OCI-LY7 (cell line): ENCODE measurements at regions not wholly inside any gene's neighbourhood (a gene's known extent, or its start where the extent isn't known, plus 50 kb on each side); places are given as distances from the start of the nearest gene placed in this dataset.

ENCODE experiments used
- BruUV-seq: library from RNA; stranded (reverse); fragments of 400-500 nt; replicated peaks from 2 replicates; lab custom pipeline; 2021; lab: Mats Ljungman, UMichigan
- CTCF ChIA-PET: fragments of 300-600 bp; sonication (Branson Sonifier 250); formaldehyde crosslinking; loops from one replicate; lab custom pipeline; 2022; ENCODE audit warnings: antibody characterized with exemption; ENCODE audit not compliant: unreplicated experiment; lab: Charles Lee
- POLR2A ChIA-PET: fragments of 300-600 bp; sonication (Branson Sonifier 250); formaldehyde crosslinking; loops from one replicate; lab custom pipeline; 2022; ENCODE audit warnings: antibody characterized with exemption; lab: Charles Lee
- DNase-seq: peaks from one replicate; pipeline ENCODE4 v3.0.0-alpha.2; 2015; ENCODE audit warnings: low spot score
- H2AFZ ChIP-seq: fragments of 200-600 bp; sonication (generic), shearing (Covaris generic); 2 replicates; pipeline ENCODE4 v1.6.1; 2014; ENCODE audit warnings: mild to moderate bottlenecking, antibody characterized with exemption, low read length, moderate library complexity
- H3K27ac ChIP-seq: fragments of 200-600 bp; sonication (generic); 2 replicates; pipeline ENCODE4 v1.5.1; 2014; ENCODE audit warnings: mixed run types, low read depth, mild to moderate bottlenecking, moderate library complexity, low read length, inconsistent platforms; ENCODE audit not compliant: poor library complexity, severe bottlenecking
- H3K36me3 ChIP-seq: fragments of 200-600 bp; sonication (generic); 2 replicates; pipeline ENCODE4 v1.6.1; 2014; ENCODE audit warnings: mild to moderate bottlenecking, antibody characterized with exemption, low read length, moderate library complexity, mixed read lengths; ENCODE audit not compliant: insufficient read depth
- H3K4me1 ChIP-seq: fragments of 200-600 bp; sonication (generic); 2 replicates; pipeline ENCODE4 v1.5.1; 2014; ENCODE audit warnings: mild to moderate bottlenecking, low read length; ENCODE audit not compliant: insufficient read depth, poor library complexity, severe bottlenecking
- H3K4me2 ChIP-seq: fragments of 200-600 bp; sonication (generic); 2 replicates; pipeline ENCODE4 v1.6.1; 2014; ENCODE audit warnings: mild to moderate bottlenecking, low read length
- H3K4me3 ChIP-seq: fragments of 200-600 bp; sonication (generic); 2 replicates; pipeline ENCODE4 v1.5.1; 2014; ENCODE audit warnings: mild to moderate bottlenecking, low read depth, low read length; ENCODE audit not compliant: poor library complexity, severe bottlenecking
- H3K79me2 ChIP-seq: fragments of 200-600 bp; sonication (generic); 2 replicates; pipeline ENCODE4 v1.6.1; 2016; ENCODE audit warnings: low read depth, mild to moderate bottlenecking, low read length, moderate library complexity, mixed read lengths; ENCODE audit not compliant: insufficient read depth
- H3K9me2 ChIP-seq: fragments of 200-600 bp; sonication (generic); 2 replicates; pipeline ENCODE4 v1.6.1; 2016; ENCODE audit warnings: mild to moderate bottlenecking, low read length, mixed read lengths; ENCODE audit not compliant: insufficient read depth
- H3K9me3 ChIP-seq: fragments of 200-600 bp; sonication (generic); 2 replicates; pipeline ENCODE4 v1.6.1; 2014; ENCODE audit warnings: mild to moderate bottlenecking, mixed run types, low read length, mixed read lengths
- H4K20me1 ChIP-seq: fragments of 200-600 bp; sonication (generic); 2 replicates; pipeline ENCODE4 v1.6.1; 2014; ENCODE audit warnings: mild to moderate bottlenecking, antibody characterized with exemption, low read length, moderate library complexity, mixed read lengths; ENCODE audit not compliant: insufficient read depth
- EZH2phosphoT487 ChIP-seq: fragments of 200-600 bp; sonication (generic); IDR thresholded peaks from 2 replicates; pipeline ENCODE4 v1.6.1; 2018; ENCODE audit warnings: low read depth, borderline replicate concordance, mild to moderate bottlenecking, mixed run types, antibody characterized with exemption, low read length, moderate library complexity, mixed read lengths
- intact Hi-C: fragments of 100-400 bp; cut with micrococcal nuclease; formaldehyde crosslinking; loops from one replicate; pipeline ENCODE4 v1.10.0; 2022; ENCODE audit not compliant: unreplicated experiment
- TF ChIP-seq, protein P1 (sequence below): fragments of 200-600 bp; sonication (generic); conservative IDR thresholded peaks from 2 replicates; pipeline ENCODE4 v1.5.1; 2014; ENCODE audit warnings: mild to moderate bottlenecking, antibody characterized with exemption, low read length, moderate library complexity, mixed read lengths

DNA sequence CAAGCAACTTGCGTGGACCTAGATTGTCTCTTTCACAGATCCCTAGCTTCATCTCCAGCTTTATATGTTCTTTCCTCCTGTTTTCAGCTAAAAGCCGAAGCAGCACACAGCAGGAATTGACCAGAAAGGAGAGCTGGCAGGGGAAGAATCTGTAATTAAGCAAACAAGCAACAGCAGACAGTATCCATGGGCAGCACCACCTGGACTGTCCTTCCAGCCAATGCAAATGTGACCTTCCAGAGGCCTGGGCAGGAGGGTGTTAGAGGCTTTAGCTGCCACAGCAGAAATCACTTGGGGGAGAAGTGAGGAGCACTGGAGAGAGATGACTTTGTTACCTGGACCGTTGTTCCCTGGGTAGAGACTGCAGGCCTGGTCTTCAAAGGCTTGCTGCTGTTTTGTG, 427.6 kb upstream of the GOT2 start:
- intact Hi-C loops = no loop called here
- ChIA-PET POLR2A (no interaction called here), CTCF (no interaction called here)
- Histone ChIP-seq H3K79me2 (no peaks in the 10 kb centered on the region), H3K9me2 (no peaks in the 10 kb centered on the region), H3K9me3 (no peaks in the 10 kb centered on the region), H3K4me3 (no peak overlapping the region), H3K36me3 (no peaks in the 10 kb centered on the region), H4K20me1 (no peaks in the 10 kb centered on the region), H3K27ac (no peak overlapping the region), H2AFZ (no peak overlapping the region), H3K4me1 (no peaks in the 10 kb centered on the region), H3K4me2 (no peak overlapping the region)
- TF ChIP-seq EZH2phosphoT487 = no peak
- TF ChIP-seq, protein P1, sequence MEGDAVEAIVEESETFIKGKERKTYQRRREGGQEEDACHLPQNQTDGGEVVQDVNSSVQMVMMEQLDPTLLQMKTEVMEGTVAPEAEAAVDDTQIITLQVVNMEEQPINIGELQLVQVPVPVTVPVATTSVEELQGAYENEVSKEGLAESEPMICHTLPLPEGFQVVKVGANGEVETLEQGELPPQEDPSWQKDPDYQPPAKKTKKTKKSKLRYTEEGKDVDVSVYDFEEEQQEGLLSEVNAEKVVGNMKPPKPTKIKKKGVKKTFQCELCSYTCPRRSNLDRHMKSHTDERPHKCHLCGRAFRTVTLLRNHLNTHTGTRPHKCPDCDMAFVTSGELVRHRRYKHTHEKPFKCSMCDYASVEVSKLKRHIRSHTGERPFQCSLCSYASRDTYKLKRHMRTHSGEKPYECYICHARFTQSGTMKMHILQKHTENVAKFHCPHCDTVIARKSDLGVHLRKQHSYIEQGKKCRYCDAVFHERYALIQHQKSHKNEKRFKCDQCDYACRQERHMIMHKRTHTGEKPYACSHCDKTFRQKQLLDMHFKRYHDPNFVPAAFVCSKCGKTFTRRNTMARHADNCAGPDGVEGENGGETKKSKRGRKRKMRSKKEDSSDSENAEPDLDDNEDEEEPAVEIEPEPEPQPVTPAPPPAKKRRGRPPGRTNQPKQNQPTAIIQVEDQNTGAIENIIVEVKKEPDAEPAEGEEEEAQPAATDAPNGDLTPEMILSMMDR = no peak
- BruUV-seq = no TSS peak
- no peak for DNase-seq

DNA sequence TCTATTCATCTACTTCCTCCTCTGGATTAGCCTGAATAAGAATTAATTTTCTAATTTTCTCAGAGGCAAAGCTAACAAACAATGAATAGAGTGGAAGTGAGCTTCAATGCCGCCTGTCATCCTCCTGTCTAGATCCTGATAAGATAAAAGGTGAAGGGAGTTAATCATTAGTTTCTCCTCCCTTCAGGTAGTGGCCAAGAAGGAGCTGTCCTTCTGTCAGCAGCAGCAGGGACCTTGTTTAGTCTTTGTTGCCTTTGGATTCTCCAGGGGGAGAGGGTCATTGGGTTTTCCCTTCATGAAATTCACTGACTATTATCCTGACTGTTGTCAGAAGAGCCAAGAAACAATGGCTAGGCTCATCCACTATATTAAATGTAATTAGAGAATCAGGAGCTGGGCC, 420.2 kb upstream of the GOT2 start:
- no peak overlapping the region for H3K4me3 ChIP-seq
- no peaks in the 10 kb centered on the region for H3K9me2 ChIP-seq
- no peaks in the 10 kb centered on the region for H3K79me2 ChIP-seq
- no TSS peak for BruUV-seq
- intact Hi-C loops = no loop called here
- H2AFZ ChIP-seq = no peak overlapping the region
- H3K4me2 ChIP-seq = no peak overlapping the region
- TF ChIP-seq, protein P1 = no peak
- no peak for TF ChIP-seq EZH2phosphoT487
- no peaks in the 10 kb centered on the region for H4K20me1 ChIP-seq
- H3K36me3 ChIP-seq = no peaks in the 10 kb centered on the region
- ChIA-PET POLR2A (no interaction called here), CTCF (no interaction called here)
- H3K9me3 ChIP-seq = no peaks in the 10 kb centered on the region
- no peak for DNase-seq
- no peak overlapping the region for H3K27ac ChIP-seq
- H3K4me1 ChIP-seq = no peaks in the 10 kb centered on the region

DNA sequence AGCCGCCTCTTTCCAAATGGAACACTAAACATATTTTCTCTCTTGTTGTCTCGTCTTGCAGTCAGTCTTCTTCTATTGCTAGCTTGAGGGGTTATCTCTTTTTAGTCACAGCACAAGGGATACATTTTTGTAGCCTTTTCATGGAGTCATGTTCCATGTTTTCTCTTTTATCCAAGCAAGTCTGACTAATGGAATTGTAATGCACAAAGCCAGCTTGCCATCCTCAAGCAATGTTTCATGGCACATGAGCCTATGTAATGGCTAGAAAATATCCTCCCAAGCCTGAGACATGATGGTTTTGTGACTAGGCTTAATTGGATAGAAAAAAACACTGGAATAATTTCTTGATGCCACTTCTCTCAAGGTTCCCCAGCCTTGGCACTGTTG, 414.6 kb upstream of the GOT2 start:
- TF ChIP-seq, protein P1 = no peak
- TF ChIP-seq EZH2phosphoT487 = no peak
- ChIA-PET CTCF (no interaction called here), POLR2A (no interaction called here)
- no peaks in the 10 kb centered on the region for H3K36me3 ChIP-seq
- intact Hi-C loops = no loop called here
- H3K4me1 ChIP-seq = no peaks in the 10 kb centered on the region
- BruUV-seq = no TSS peak
- DNase-seq = no peak
- H3K79me2 ChIP-seq = no peaks in the 10 kb centered on the region
- no peak overlapping the region for H2AFZ ChIP-seq
- H3K4me3 ChIP-seq = no peak overlapping the region
- no peak overlapping the region for H3K4me2 ChIP-seq
- H3K9me3 ChIP-seq = no peaks in the 10 kb centered on the region
- no peak overlapping the region for H3K27ac ChIP-seq
- H3K9me2 ChIP-seq = no peaks in the 10 kb centered on the region
- no peaks in the 10 kb centered on the region for H4K20me1 ChIP-seq
